Nephron (organoid): ENCODE measurements at regions not wholly inside any gene's neighbourhood (a gene's known extent, or its start where the extent isn't known, plus 50 kb on each side); places are given as distances from the start of the nearest gene placed in this dataset.
A peak's percentile ranks its signal among the peaks of the same experiment; 100 is the strongest.

Experiments
- H3K27ac Mint-ChIP-seq, 3 experiments: 2 replicates each; pipeline ENCODE4 v1.8.0; 2020; ENCODE audit warnings: mixed read lengths in 3 of 3, mild to moderate bottlenecking in 2 of 3, moderate library complexity in 1 of 3
- H3K27me3 Mint-ChIP-seq: 2 replicates; pipeline ENCODE4 v1.8.0; 2021; ENCODE audit warnings: low read depth, mild to moderate bottlenecking, moderate library complexity, mixed read lengths
- H3K36me3 Mint-ChIP-seq: 2 replicates; pipeline ENCODE4 v1.8.0; 2020; ENCODE audit warnings: low read depth, mixed read lengths
- H3K4me1 Mint-ChIP-seq: 2 replicates; pipeline ENCODE4 v1.8.0; 2020; ENCODE audit warnings: mixed read lengths
- H3K4me3 Mint-ChIP-seq, 3 experiments: 2 replicates each; pipeline ENCODE4 v1.8.0; 2020; ENCODE audit warnings: mild to moderate bottlenecking in 3 of 3, mixed read lengths in 3 of 3, moderate library complexity in 2 of 3
- H3K9me3 Mint-ChIP-seq: 2 replicates; pipeline ENCODE4 v1.8.0; 2020; ENCODE audit warnings: mixed read lengths
- CTCF ChIP-seq, 3 experiments: fragments of 200-600 bp; sonication (generic); IDR thresholded peaks; one replicate each; pipeline ENCODE4 v1.5.0; 2021; ENCODE audit warnings: antibody characterized with exemption in 3 of 3; ENCODE audit not compliant: unreplicated experiment in 3 of 3

- Mint-ChIP-seq H3K9me3 (no peaks in the 10 kb centered on the region), H3K4me3 (no peak overlapping the region), H3K36me3 (no peaks in the 10 kb centered on the region), H3K27ac (no peak overlapping the region), H3K27me3 (peaks cover 5% of the 10 kb centered on the region), H3K4me1 (peaks cover 56% of the 10 kb centered on the region)
- TF ChIP-seq CTCF (IDR thresholded peaks at IDR 0.05; ENCODE audit: unreplicated experiment in 3 of 3): no peak
Observed at GRCh38 chr11:129290966-129291365, 84.7 kb upstream of the BARX2 start.

- Mint-ChIP-seq H3K9me3 (no peaks in the 10 kb centered on the region), H3K4me3 (no peak overlapping the region), H3K27ac (peak overlapping the region in 2 of 3 experiments; percentile 5 to 41), H3K4me1 (peaks cover 55% of the 10 kb centered on the region), H3K36me3 (no peaks in the 10 kb centered on the region), H3K27me3 (peaks cover 5% of the 10 kb centered on the region)
- TF ChIP-seq CTCF (IDR thresholded peaks at IDR 0.05; ENCODE audit: unreplicated experiment in 3 of 3): no peak
Observed at GRCh38 chr11:129289350-129290040, 86.2 kb upstream of the BARX2 start.

GRCh38 chr11:129287920-129288319 lies 87.7 kb upstream of the BARX2 start:
- no peaks in the 10 kb centered on the region for H3K9me3 Mint-ChIP-seq
- H3K27me3 Mint-ChIP-seq: peaks cover 8% of the 10 kb centered on the region
- peak overlapping the region in 1 of 3 experiments; percentile 7 for H3K4me3 Mint-ChIP-seq
- peaks cover 68% of the 10 kb centered on the region for H3K4me1 Mint-ChIP-seq
- peak overlapping the region in 2 of 3 experiments; percentile 44 to 66 for H3K27ac Mint-ChIP-seq
- TF ChIP-seq CTCF (IDR thresholded peaks at IDR 0.05; ENCODE audit: unreplicated experiment in 3 of 3): no peak
- no peaks in the 10 kb centered on the region for H3K36me3 Mint-ChIP-seq

GRCh38 chr11:129286813-129287212 lies 88.8 kb upstream of the BARX2 start:
- no peaks in the 10 kb centered on the region for H3K36me3 Mint-ChIP-seq
- no peak for TF ChIP-seq CTCF (IDR thresholded peaks at IDR 0.05; ENCODE audit: unreplicated experiment in 3 of 3)
- H3K27me3 Mint-ChIP-seq: peaks cover 12% of the 10 kb centered on the region
- peak overlapping the region in 1 of 3 experiments; percentile 3 for H3K4me3 Mint-ChIP-seq
- H3K27ac Mint-ChIP-seq: peak overlapping the region; percentile 1 to 88 (median 46)
- H3K9me3 Mint-ChIP-seq: no peaks in the 10 kb centered on the region
- H3K4me1 Mint-ChIP-seq: peaks cover 66% of the 10 kb centered on the region

DNA sequence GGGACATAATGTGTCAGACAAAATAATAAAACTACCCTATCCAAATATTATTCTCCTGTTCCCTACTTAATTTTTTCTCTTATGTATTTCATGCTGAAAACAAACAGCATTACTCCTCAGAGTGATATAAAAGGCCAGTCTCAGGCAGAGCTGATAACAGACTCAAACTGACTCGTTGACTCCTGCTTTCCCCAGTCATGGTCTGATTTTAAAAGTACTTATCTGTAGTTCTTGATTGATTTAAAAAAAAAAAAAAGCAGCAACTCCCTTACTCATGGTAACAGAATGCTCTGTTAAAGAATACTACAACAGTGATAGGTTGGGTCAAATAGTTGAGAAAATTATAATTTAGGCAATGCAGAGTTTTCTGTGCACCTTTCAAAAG lies 90.3 kb upstream of the BARX2 start:
- no peaks in the 10 kb centered on the region for H3K9me3 Mint-ChIP-seq
- TF ChIP-seq CTCF (IDR thresholded peaks at IDR 0.05; ENCODE audit: unreplicated experiment in 3 of 3): no peak
- peak overlapping the region; percentile 54 to 76 (median 70) for H3K27ac Mint-ChIP-seq
- H3K27me3 Mint-ChIP-seq: peaks cover 14% of the 10 kb centered on the region
- peaks cover 65% of the 10 kb centered on the region for H3K4me1 Mint-ChIP-seq
- peak overlapping the region in 1 of 3 experiments; percentile 8 for H3K4me3 Mint-ChIP-seq
- H3K36me3 Mint-ChIP-seq: no peaks in the 10 kb centered on the region

GRCh38 chr11:129283141-129283540 lies 91.0 kb upstream of the ARHGAP32 start:
- Mint-ChIP-seq H3K36me3 (no peaks in the 10 kb centered on the region), H3K27ac (peak overlapping the region; percentile 6 to 40 (median 8)), H3K9me3 (no peaks in the 10 kb centered on the region), H3K4me3 (peak overlapping the region; percentile 0 to 43 (median 33)), H3K4me1 (peaks cover 56% of the 10 kb centered on the region), H3K27me3 (peaks cover 16% of the 10 kb centered on the region)
- TF ChIP-seq CTCF (IDR thresholded peaks at IDR 0.05; ENCODE audit: unreplicated experiment in 3 of 3): no peak
